ENCODE measurements at regions not wholly inside any gene's neighbourhood (a gene's known extent, or its start where the extent isn't known, plus 50 kb on each side); places are given as distances from the start of the nearest gene placed in this dataset.

- no peak for DNase-seq
These were observed 217.0 kb upstream of the CIBAR2 start for GRCh38 chr16:85329059-85329812.

GRCh38 chr16:85330006-85330693 is 217.9 kb upstream of the CIBAR2 start:
- DNase-seq = no peak

GRCh38 chr16:85330694-85331188 is 218.5 kb upstream of the CIBAR2 start:
- no peak for DNase-seq

GRCh38 chr16:85331688-85332087 is 219.4 kb upstream of the CIBAR2 start:
- DNase-seq = no peak

GRCh38 chr16:85332175-85332574 is 219.9 kb upstream of the CIBAR2 start:
- DNase-seq = no peak

GRCh38 chr16:85333337-85333736 is 221.1 kb upstream of the CIBAR2 start:
- no peak for DNase-seq

GRCh38 chr16:85333744-85334640 is 221.7 kb upstream of the CIBAR2 start:
- DNase-seq = no peak

GRCh38 chr16:85334718-85335583 is 222.7 kb upstream of the CIBAR2 start:
- DNase-seq = no peak

GRCh38 chr16:85335584-85336491 is 223.6 kb upstream of the CIBAR2 start:
- DNase-seq = no peak

GRCh38 chr16:85337910-85338637 is 225.8 kb upstream of the CIBAR2 start:
- DNase-seq = no peak

- no peak for DNase-seq
These were observed 226.3 kb upstream of the CIBAR2 start for GRCh38 chr16:85338638-85338982.

DNA sequence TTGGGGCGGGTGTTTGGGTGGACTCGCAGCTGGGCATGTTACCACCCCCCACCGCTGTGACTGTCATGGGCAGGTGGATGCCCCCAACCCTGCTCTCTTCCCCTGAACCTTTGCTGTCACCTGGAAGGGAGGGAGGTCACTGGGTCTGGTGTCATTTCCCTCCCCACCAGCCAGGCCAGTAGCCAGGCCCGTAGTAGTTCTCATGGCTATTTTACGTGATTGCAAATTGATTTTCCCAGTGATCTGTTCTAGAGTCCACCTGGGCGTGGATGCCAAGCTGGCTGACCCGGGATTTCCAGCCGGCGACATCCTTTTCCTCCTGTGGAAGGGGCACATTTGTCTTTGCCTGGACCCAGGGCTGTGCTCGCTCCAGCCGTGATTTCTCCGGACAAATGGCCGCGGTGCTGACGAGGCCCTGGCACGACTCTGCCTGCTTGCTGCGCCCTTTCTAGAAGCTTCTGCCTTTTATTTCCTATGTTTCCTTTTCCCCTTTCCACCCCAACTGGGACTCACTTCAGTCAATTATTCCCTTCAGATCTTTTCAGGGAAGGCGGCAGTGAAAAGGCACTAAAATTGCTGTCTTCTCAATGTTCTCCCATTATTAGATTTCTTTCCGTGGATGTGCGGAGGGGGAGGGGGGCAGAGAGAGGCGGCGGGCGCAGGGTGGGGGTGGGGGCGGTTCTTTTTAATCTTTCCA is 226.9 kb upstream of the CIBAR2 start:
- no peak for DNase-seq

- no peak for DNase-seq
These were observed 229.9 kb upstream of the CIBAR2 start for GRCh38 chr16:85341972-85342695.

DNA sequence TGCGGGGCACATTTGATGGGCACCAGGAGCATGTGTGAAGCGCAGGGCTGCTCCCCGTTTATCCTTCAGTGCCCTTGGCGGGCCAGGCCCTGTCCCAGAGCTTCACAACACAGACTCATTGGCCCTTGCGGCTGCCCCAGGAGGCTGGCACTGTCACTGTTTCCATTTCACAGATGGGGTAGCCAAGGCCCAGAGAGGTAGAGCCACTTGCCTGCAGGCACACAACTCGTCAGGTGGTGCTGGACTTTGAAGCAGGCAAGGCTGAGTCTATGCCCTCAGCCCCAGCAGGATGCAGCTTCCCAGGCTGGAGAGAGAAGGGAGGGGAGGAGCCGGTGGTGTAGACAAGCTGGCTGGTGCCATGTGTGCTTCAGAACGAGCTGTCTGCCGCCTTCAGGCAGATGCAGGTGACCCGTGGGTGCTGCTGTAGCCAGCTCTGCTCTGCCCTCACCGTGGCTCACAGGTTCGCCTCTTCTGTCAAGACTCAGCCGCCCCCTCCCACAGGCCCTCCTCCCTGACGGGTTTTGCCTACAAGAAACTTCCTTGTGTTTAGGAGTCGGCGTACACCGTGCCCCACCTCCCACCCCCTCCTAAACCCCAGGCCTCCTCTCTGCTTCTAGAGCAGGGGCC is 232.3 kb upstream of the CIBAR2 start:
- no peak for DNase-seq

GRCh38 chr16:85345129-85345639 is 232.9 kb upstream of the CIBAR2 start:
- no peak for DNase-seq

- DNase-seq = no peak
These were observed 234.3 kb upstream of the CIBAR2 start for GRCh38 chr16:85346404-85347212.

GRCh38 chr16:85347213-85347591 is 234.9 kb upstream of the CIBAR2 start:
- DNase-seq = no peak

All from activated effector memory CD4-positive, alpha-beta T cell treated with Interleukin-2 at 50 U/mL for 16 hours (primary cell).